ENCODE measurements at regions not wholly inside any gene's neighbourhood (a gene's known extent, or its start where the extent isn't known, plus 50 kb on each side); places are given as distances from the start of the nearest gene placed in this dataset.

DNA sequence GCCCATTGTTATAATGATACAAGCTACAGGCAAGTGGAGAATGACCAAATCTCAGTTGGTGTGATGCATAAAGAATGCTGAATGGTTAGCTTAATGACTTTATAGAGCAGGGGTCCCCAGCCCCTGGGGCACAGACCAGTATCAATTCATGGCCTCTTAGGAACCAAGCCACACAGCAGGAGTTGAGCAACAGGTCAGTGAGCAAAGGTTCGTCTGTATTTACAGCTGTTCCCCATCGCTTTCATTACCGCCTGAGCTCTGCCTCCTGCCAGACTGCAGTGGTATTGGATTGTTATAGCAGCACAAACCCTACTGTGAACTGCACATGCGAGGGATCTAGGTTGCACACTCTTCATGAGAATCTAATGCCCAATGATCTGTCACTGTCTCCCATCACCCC lies 114.0 kb upstream of the ZFHX3 start:
- TF ChIP-seq, protein P1, sequence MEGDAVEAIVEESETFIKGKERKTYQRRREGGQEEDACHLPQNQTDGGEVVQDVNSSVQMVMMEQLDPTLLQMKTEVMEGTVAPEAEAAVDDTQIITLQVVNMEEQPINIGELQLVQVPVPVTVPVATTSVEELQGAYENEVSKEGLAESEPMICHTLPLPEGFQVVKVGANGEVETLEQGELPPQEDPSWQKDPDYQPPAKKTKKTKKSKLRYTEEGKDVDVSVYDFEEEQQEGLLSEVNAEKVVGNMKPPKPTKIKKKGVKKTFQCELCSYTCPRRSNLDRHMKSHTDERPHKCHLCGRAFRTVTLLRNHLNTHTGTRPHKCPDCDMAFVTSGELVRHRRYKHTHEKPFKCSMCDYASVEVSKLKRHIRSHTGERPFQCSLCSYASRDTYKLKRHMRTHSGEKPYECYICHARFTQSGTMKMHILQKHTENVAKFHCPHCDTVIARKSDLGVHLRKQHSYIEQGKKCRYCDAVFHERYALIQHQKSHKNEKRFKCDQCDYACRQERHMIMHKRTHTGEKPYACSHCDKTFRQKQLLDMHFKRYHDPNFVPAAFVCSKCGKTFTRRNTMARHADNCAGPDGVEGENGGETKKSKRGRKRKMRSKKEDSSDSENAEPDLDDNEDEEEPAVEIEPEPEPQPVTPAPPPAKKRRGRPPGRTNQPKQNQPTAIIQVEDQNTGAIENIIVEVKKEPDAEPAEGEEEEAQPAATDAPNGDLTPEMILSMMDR (IDR thresholded peaks at IDR 0.05): no peak

DNA sequence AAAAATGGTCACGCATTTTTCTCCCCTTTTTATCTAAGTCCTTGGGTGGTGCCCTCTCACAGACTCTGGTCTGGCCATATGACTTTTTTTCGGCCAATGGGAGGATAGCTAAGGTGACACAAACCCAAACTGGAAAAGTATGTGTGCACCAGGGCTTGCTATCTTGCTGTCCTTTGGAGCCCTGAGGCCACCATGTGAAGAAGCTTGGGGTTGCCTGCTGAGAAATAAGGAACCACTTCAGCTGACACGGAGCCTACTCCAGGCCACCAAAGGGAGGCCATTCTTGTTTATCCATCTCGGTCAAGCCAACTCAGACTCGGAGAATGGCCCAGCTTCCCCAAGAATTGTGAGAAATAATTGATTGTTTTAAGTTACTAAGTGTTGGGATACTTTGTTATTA lies 111.4 kb upstream of the ZFHX3 start:
- TF ChIP-seq, protein P1 (IDR thresholded peaks at IDR 0.05): no peak

DNA sequence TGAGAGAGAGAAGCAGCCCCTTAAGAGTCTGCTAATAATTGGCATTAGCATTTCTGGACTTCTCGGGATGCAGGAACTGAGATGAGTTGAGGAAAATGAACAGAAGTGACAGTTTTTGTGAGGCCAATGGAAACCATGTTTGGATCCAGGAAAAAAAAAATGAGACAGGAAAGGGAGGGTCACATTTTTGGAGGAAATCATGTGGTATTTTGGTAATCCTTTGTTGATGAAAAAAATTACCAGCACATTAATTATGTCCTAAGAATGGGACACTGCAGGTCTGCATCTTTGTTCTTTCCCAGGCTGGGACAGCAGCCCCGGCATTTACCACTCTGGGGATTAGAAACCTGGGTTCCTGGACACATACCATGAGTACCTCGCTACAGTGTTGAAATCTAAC lies 109.9 kb upstream of the ZFHX3 start:
- TF ChIP-seq, protein P1 (IDR thresholded peaks at IDR 0.05): no peak

DNA sequence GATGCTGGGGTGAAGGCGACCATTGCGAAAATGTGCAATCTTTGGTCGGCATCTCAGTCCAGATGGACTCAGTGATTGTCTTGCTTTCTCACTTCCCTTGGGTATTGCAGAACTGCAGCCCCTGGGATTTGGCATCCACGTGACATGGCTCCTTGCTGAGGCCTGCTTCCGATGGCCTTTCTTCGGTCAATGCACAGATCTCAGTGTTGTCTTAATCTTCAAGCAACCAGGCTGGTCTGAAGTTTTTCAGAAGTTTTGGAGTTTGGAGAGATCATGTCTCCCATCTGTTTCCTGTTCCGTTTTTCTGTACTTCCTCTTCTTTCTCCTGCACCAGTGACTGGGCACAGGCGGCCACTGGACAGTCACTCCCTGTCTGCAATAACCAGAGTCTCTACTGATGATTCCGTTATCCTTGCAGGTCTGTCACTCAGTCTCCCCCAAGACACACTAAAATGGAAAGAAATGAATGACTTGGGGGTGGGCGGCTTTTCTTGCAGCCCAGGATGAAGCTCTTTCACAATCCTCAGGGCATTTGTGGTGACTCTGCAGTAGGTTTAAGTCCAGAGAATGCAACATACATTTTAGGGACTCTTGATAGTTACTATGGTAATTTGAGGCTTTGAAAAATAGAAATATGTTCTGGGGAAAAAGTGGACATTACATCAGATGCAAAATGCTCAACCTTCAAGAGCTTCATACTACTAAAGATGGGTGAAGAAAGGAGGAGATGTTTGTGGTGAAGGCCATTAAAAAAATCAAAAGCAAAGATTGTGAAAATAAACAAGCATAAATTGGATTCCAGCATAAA lies 106.3 kb upstream of the ZFHX3 start:
- TF ChIP-seq, protein P1 (IDR thresholded peaks at IDR 0.05): no peak

DNA sequence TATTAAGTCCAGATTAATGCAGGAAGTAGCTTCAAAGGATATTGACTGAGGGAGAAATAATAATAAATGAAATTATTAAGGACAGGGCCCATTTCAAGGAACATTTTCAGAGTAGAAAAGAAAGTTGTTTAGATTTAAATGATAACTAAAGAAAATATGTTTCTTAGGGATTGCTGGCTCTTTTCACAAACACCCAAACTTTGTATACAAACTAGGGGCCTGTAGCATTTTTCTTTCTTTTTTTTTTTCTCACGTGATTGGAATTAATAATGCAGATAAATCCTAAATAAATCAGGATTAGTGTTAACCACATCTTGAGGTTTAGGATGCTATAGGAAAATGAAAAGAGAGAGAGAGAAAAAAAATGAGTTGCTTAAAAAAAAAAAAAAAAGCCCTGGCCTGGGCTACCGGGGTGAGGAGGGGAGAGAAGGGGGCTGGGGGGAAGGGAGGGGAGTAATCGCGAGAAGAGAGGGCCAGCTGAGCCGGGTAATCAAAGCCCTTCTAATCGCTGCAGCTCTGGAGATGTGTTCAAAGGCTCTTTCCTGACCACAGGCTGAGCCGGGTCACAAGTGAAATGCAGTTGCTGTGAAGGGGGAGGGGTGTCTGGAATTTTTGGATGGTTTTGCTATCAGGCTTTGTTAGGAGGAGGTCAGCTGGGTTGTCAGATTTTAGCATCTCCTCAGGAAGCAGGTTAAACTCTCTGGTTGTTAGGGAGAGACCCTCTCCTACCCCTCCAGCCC lies 104.6 kb upstream of the ZFHX3 start:
- TF ChIP-seq, protein P1 (IDR thresholded peaks at IDR 0.05): no peak

DNA sequence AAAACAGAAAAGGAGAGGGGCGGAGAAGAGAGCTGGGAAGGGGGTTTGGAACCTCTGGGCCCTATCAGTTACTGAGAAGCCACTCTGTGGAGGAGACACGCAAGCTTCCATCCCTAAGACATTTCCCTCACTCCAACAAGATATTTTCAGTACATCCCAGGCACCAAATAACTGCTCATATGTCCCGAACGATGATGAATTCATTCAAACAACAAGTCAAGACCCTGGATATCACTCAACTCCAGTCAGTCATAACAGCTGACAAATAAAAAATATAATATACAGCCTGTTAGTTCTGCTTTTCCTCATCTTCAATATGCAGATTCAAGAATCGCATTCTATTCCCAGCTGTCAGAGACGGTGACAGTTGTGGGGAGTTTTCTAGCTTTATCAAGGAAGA lies 104.0 kb upstream of the ZFHX3 start:
- TF ChIP-seq, protein P1 (IDR thresholded peaks at IDR 0.05): no peak

DNA sequence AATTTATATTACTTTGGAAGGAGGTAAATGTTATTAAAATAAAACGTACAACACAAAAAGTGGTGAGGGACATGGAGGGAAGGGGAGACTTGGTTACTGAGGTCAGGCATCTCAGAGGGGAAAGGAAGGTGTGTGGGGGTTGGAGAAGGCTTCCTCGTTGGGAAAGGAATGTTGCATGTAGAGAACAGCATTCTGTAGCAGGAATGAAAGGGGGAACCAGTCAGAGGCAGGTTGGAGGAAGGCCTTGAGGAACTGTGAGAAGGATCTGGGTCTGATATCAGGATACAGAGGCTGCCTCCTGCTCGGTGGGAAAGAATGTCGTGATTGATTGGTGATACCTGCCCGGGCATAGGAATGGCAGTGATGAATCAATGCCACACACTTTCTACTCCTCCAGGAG lies 103.3 kb upstream of the ZFHX3 start:
- TF ChIP-seq, protein P1 (IDR thresholded peaks at IDR 0.05): no peak

Measured in LNCAP (cell line).